NT2/D1 (cell line): ENCODE measurements at regions not wholly inside any gene's neighbourhood (a gene's known extent, or its start where the extent isn't known, plus 50 kb on each side); places are given as distances from the start of the nearest gene placed in this dataset.

Experiments
- SUZ12 ChIP-seq: IDR thresholded peaks from 2 replicates; pipeline ENCODE4 v1.6.1; 2011; ENCODE audit not compliant: insufficient read length, insufficient read depth; ENCODE audit errors: extremely low read depth
- YY1 ChIP-seq: IDR thresholded peaks from 2 replicates; pipeline ENCODE4 v1.6.1; 2011; ENCODE audit not compliant: insufficient read length, insufficient read depth
- ZNF274 ChIP-seq: IDR thresholded peaks from 2 replicates; pipeline ENCODE4 v1.6.1; 2011; ENCODE audit warnings: mild to moderate bottlenecking, low read depth, low read length

- TF ChIP-seq YY1: no peak
- no peak for TF ChIP-seq ZNF274
- TF ChIP-seq SUZ12: no peak
Measured at GRCh38 chr7:435630-436366, 83.8 kb downstream of the PDGFA start.
